ENCODE measurements at regions not wholly inside any gene's neighbourhood (a gene's known extent, or its start where the extent isn't known, plus 50 kb on each side); places are given as distances from the start of the nearest gene placed in this dataset.

GRCh38 chr13:78836238-78836784 lies 177.4 kb upstream of the OBI1 start:
- Histone ChIP-seq H3K36me3 (no peaks in the 10 kb centered on the region), H3K9me3 (no peaks in the 10 kb centered on the region), H3K27ac (no peak overlapping the region), H3K4me3 (no peak overlapping the region), H3K4me1 (no peaks in the 10 kb centered on the region), H3K27me3 (peaks cover 7% of the 10 kb centered on the region)
- no peak for ATAC-seq
- TF ChIP-seq POLR2AphosphoS5 (IDR thresholded peaks at IDR 0.05) (no peak), EP300 (IDR thresholded peaks at IDR 0.05) (no peak), CTCF (IDR thresholded peaks at IDR 0.05) (no peak), POLR2A (IDR thresholded peaks at IDR 0.05) (no peak)
- WGBS, 2 donors (ENCODE audit: low coverage in 1 of 2) = 50 to 69% methylated on average over 2 to 3 of the region's 3 CpGs

GRCh38 chr13:78832461-78832860 lies 173.5 kb upstream of the OBI1 start:
- H3K4me3 ChIP-seq = no peak overlapping the region
- no peaks in the 10 kb centered on the region for H3K4me1 ChIP-seq
- WGBS, 2 donors (ENCODE audit: low coverage in 1 of 2) = no CpG with 5 or more reads among the region's 3 CpGs
- ATAC-seq = no peak
- no peak overlapping the region for H3K27ac ChIP-seq
- H3K36me3 ChIP-seq = no peaks in the 10 kb centered on the region
- TF ChIP-seq EP300 (IDR thresholded peaks at IDR 0.05) (no peak), CTCF (IDR thresholded peaks at IDR 0.05) (no peak), POLR2A (IDR thresholded peaks at IDR 0.05) (no peak), POLR2AphosphoS5 (IDR thresholded peaks at IDR 0.05) (no peak)
- no peaks in the 10 kb centered on the region for H3K9me3 ChIP-seq
- peaks cover 7% of the 10 kb centered on the region for H3K27me3 ChIP-seq

- ATAC-seq = no peak
- Histone ChIP-seq H3K36me3 (no peaks in the 10 kb centered on the region), H3K9me3 (no peaks in the 10 kb centered on the region), H3K27me3 (peaks cover 7% of the 10 kb centered on the region), H3K4me1 (no peaks in the 10 kb centered on the region), H3K27ac (no peak overlapping the region), H3K4me3 (no peak overlapping the region)
- 90 to 100% methylated on average over 1 of the region's 1 CpG for WGBS, 2 donors (ENCODE audit: low coverage in 1 of 2)
- no peak for TF ChIP-seq CTCF (IDR thresholded peaks at IDR 0.05)
- TF ChIP-seq POLR2AphosphoS5 (IDR thresholded peaks at IDR 0.05) = no peak
- TF ChIP-seq POLR2A (IDR thresholded peaks at IDR 0.05) = no peak
- TF ChIP-seq EP300 (IDR thresholded peaks at IDR 0.05) = no peak
These were observed 171.6 kb upstream of the OBI1 start for GRCh38 chr13:78830508-78830907.

GRCh38 chr13:78829821-78830220 lies 170.9 kb upstream of the OBI1 start:
- no peak for TF ChIP-seq POLR2AphosphoS5 (IDR thresholded peaks at IDR 0.05)
- H3K27me3 ChIP-seq = peaks cover 7% of the 10 kb centered on the region

GRCh38 chr13:78827471-78827870 lies 168.5 kb upstream of the OBI1 start:
- ATAC-seq = no peak
- no peaks in the 10 kb centered on the region for H3K9me3 ChIP-seq
- peaks cover 3% of the 10 kb centered on the region for H3K27me3 ChIP-seq
- WGBS, 2 donors (ENCODE audit: low coverage in 1 of 2) = 54% methylated on average over 2 of the region's 3 CpGs; no CpG with 5 or more reads in 1 of the 2 donors
- H3K4me3 ChIP-seq = no peak overlapping the region
- no peak for TF ChIP-seq POLR2AphosphoS5 (IDR thresholded peaks at IDR 0.05)
- no peak for TF ChIP-seq EP300 (IDR thresholded peaks at IDR 0.05)
- no peak for TF ChIP-seq CTCF (IDR thresholded peaks at IDR 0.05)
- no peak for TF ChIP-seq POLR2A (IDR thresholded peaks at IDR 0.05)
- H3K27ac ChIP-seq = no peak overlapping the region
- H3K4me1 ChIP-seq = no peaks in the 10 kb centered on the region
- H3K36me3 ChIP-seq = no peaks in the 10 kb centered on the region

More at GRCh38 chr13:78829821-78830220, 170.9 kb upstream of the OBI1 start:
- H3K4me3 ChIP-seq = no peak overlapping the region
- H3K36me3 ChIP-seq = no peaks in the 10 kb centered on the region
- ATAC-seq = no peak
- H3K4me1 ChIP-seq = no peaks in the 10 kb centered on the region
- H3K9me3 ChIP-seq = no peaks in the 10 kb centered on the region
- H3K27ac ChIP-seq = no peak overlapping the region

Measured in gastroesophageal sphincter (tissue), 4 donors.